DMS153 (cell line): ENCODE measurements at regions not wholly inside any gene's neighbourhood (a gene's known extent, or its start where the extent isn't known, plus 50 kb on each side); places are given as distances from the start of the nearest gene placed in this dataset.

ENCODE experiments used
- DNase-seq: peaks from one replicate; lab custom pipeline; 2025; lab: John Stamatoyannopoulos, UW

GRCh38 chr10:123952099-123952498 lies 60.5 kb upstream of the CPXM2 start:
- DNase-seq: no peak

GRCh38 chr10:123948030-123948823 lies 56.6 kb upstream of the CPXM2 start:
- no peak for DNase-seq

GRCh38 chr10:123945325-123945920 lies 53.8 kb upstream of the CPXM2 start:
- DNase-seq: peak; percentile 37

- DNase-seq: no peak
Observed at GRCh38 chr10:123944661-123945060, 53.1 kb upstream of the CPXM2 start.

GRCh38 chr10:123943307-123943706 lies 51.7 kb upstream of the CPXM2 start:
- DNase-seq: no peak

- DNase-seq: no peak
Observed at GRCh38 chr10:123942114-123942861, 50.7 kb upstream of the CPXM2 start.
